Stomach (tissue), 4 donors: ENCODE measurements at regions not wholly inside any gene's neighbourhood (a gene's known extent, or its start where the extent isn't known, plus 50 kb on each side); places are given as distances from the start of the nearest gene placed in this dataset.

Source experiments
- POLR2A ChIP-seq, 4 donors: fragments of 450-650 bp; IDR thresholded peaks; one replicate each; pipeline ENCODE4 v1.6.1; 2016; ENCODE audit warnings: antibody characterized with exemption in 4 of 4, control low read depth in 2 of 4, mild to moderate bottlenecking in 1 of 4, moderate library complexity in 1 of 4
- POLR2AphosphoS5 ChIP-seq, 3 donors: sonication (generic); formaldehyde crosslinking; IDR thresholded peaks; one replicate each; pipeline ENCODE4 v1.6.1; 2016; ENCODE audit warnings: antibody characterized with exemption in 3 of 3
- TF ChIP-seq, protein P1 (sequence below), 7 experiments: fragments of 450-650 bp in 4 of 7; fragments of 200-600 bp in 3 of 7; sonication (generic) in 3 of 7; IDR thresholded peaks; one replicate each; pipeline ENCODE4 v1.5.1; 2016 to 2019; ENCODE audit warnings: antibody characterized with exemption in 7 of 7, control low read depth in 2 of 7, mild to moderate bottlenecking in 1 of 7

DNA sequence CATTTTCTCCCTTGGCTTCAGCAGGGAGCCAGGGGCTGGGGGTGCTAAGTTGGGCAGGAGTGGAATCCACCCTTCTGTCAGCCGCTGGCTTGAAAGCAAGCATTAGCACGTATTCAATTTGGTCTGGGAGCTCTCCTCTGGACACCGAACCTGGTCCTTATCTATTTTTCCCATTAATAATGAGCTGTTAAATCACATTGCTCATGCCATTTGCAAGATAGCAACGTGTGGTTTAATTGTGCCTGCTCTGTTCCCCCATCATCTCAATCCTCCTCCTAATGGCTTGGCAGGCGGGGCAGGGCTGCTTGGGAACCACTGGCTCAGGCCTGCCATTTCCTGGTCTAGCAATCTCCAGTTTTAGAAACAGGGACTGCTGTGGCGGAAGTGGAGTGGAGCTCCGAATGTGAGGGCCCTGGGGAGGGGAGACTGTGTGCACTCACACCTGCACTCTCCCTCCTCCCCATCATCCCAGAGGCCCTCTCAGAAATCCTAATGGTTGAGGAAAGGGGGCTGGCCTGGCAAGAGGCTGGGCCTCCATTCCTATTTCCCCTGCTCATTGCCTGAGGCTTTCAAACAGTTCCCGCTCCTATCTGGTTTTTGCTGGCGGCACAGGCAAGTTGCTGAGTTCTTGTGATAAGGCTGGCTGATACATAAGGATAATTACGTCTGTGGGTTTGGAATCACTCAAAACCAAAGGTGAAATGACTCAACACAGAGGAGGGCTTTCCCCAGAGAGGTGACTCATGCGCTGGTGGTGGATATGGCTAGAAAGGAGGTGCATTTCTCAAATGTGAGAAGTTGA is 201.2 kb upstream of the E2F8 start:
- TF ChIP-seq, protein P1, sequence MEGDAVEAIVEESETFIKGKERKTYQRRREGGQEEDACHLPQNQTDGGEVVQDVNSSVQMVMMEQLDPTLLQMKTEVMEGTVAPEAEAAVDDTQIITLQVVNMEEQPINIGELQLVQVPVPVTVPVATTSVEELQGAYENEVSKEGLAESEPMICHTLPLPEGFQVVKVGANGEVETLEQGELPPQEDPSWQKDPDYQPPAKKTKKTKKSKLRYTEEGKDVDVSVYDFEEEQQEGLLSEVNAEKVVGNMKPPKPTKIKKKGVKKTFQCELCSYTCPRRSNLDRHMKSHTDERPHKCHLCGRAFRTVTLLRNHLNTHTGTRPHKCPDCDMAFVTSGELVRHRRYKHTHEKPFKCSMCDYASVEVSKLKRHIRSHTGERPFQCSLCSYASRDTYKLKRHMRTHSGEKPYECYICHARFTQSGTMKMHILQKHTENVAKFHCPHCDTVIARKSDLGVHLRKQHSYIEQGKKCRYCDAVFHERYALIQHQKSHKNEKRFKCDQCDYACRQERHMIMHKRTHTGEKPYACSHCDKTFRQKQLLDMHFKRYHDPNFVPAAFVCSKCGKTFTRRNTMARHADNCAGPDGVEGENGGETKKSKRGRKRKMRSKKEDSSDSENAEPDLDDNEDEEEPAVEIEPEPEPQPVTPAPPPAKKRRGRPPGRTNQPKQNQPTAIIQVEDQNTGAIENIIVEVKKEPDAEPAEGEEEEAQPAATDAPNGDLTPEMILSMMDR (IDR thresholded peaks at IDR 0.05), result no peak
- TF ChIP-seq POLR2A (IDR thresholded peaks at IDR 0.05) (no peak), POLR2AphosphoS5 (IDR thresholded peaks at IDR 0.05) (peak in 2 of 3 donors; percentile 60 to 82)
